ENCODE measurements at regions not wholly inside any gene's neighbourhood (a gene's known extent, or its start where the extent isn't known, plus 50 kb on each side); places are given as distances from the start of the nearest gene placed in this dataset.

- DNase-seq (ENCODE audit: low read depth in 2 of 3, low spot score in 2 of 3): no peak
These were observed 155.8 kb downstream of the DRD1 start for GRCh38 chr5:175288048-175288621.

GRCh38 chr5:175286981-175287380, 157.0 kb downstream of the DRD1 start:
- DNase-seq (ENCODE audit: low read depth in 2 of 3, low spot score in 2 of 3): no peak

- no peak for DNase-seq (ENCODE audit: low read depth in 2 of 3, low spot score in 2 of 3)
These were observed 158.7 kb downstream of the DRD1 start for GRCh38 chr5:175285261-175285660.

GRCh38 chr5:175284806-175285205, 159.2 kb downstream of the DRD1 start:
- DNase-seq (ENCODE audit: low read depth in 2 of 3, low spot score in 2 of 3): no peak

GRCh38 chr5:175282611-175283225, 161.3 kb downstream of the DRD1 start:
- DNase-seq (ENCODE audit: low read depth in 2 of 3, low spot score in 2 of 3): no peak

- no peak for DNase-seq (ENCODE audit: low read depth in 2 of 3, low spot score in 2 of 3)
These were observed 162.3 kb downstream of the DRD1 start for GRCh38 chr5:175281714-175282113.

- no peak for DNase-seq (ENCODE audit: low read depth in 2 of 3, low spot score in 2 of 3)
These were observed 162.7 kb downstream of the DRD1 start for GRCh38 chr5:175281257-175281656.

- no peak for DNase-seq (ENCODE audit: low read depth in 2 of 3, low spot score in 2 of 3)
These were observed 164.5 kb downstream of the DRD1 start for GRCh38 chr5:175279506-175279905.

GRCh38 chr5:175275748-175276147, 168.2 kb downstream of the DRD1 start:
- no peak for DNase-seq (ENCODE audit: low read depth in 2 of 3, low spot score in 2 of 3)

- DNase-seq (ENCODE audit: low read depth in 2 of 3, low spot score in 2 of 3): no peak
These were observed 168.9 kb downstream of the DRD1 start for GRCh38 chr5:175275097-175275496.

GRCh38 chr5:175274171-175274570, 169.8 kb downstream of the DRD1 start:
- no peak for DNase-seq (ENCODE audit: low read depth in 2 of 3, low spot score in 2 of 3)

GRCh38 chr5:175264406-175264805, 179.6 kb downstream of the DRD1 start:
- DNase-seq (ENCODE audit: low read depth in 2 of 3, low spot score in 2 of 3): no peak

GRCh38 chr5:175263776-175264175, 180.2 kb downstream of the DRD1 start:
- no peak for DNase-seq (ENCODE audit: low read depth in 2 of 3, low spot score in 2 of 3)

GRCh38 chr5:175261526-175261925, 182.5 kb downstream of the DRD1 start:
- DNase-seq (ENCODE audit: low read depth in 2 of 3, low spot score in 2 of 3): no peak

- DNase-seq (ENCODE audit: low read depth in 2 of 3, low spot score in 2 of 3): no peak
These were observed 182.9 kb downstream of the DRD1 start for GRCh38 chr5:175261037-175261436.

- no peak for DNase-seq (ENCODE audit: low read depth in 2 of 3, low spot score in 2 of 3)
These were observed 186.2 kb downstream of the DRD1 start for GRCh38 chr5:175257847-175258194.

- DNase-seq (ENCODE audit: low read depth in 2 of 3, low spot score in 2 of 3): no peak
These were observed 186.7 kb downstream of the DRD1 start for GRCh38 chr5:175257128-175257846.

- no peak for DNase-seq (ENCODE audit: low read depth in 2 of 3, low spot score in 2 of 3)
These were observed 189.8 kb downstream of the DRD1 start for GRCh38 chr5:175254155-175254554.

- DNase-seq (ENCODE audit: low read depth in 2 of 3, low spot score in 2 of 3): no peak
These were observed 190.4 kb downstream of the DRD1 start for GRCh38 chr5:175253597-175253996.

GRCh38 chr5:175252234-175252805, 191.7 kb downstream of the DRD1 start:
- no peak for DNase-seq (ENCODE audit: low read depth in 2 of 3, low spot score in 2 of 3)

- no peak for DNase-seq (ENCODE audit: low read depth in 2 of 3, low spot score in 2 of 3)
These were observed 193.6 kb downstream of the DRD1 start for GRCh38 chr5:175250426-175250825.

- no peak for DNase-seq (ENCODE audit: low read depth in 2 of 3, low spot score in 2 of 3)
These were observed 195.5 kb downstream of the DRD1 start for GRCh38 chr5:175248416-175248905.

Measured in hematopoietic multipotent progenitor cell (in vitro differentiated cells).